T-helper 2 cell (primary cell): ENCODE measurements at regions not wholly inside any gene's neighbourhood (a gene's known extent, or its start where the extent isn't known, plus 50 kb on each side); places are given as distances from the start of the nearest gene placed in this dataset.

Experiments
- DNase-seq, 5 experiments: peaks; one replicate each; pipeline versions ENCODE4 v3.0.0 to v3.0.0-alpha.2; 2012 to 2022

- DNase-seq, result no peak
Measured at GRCh38 chr6:134738211-134738885, 211.6 kb downstream of the ALDH8A1 start.

DNA sequence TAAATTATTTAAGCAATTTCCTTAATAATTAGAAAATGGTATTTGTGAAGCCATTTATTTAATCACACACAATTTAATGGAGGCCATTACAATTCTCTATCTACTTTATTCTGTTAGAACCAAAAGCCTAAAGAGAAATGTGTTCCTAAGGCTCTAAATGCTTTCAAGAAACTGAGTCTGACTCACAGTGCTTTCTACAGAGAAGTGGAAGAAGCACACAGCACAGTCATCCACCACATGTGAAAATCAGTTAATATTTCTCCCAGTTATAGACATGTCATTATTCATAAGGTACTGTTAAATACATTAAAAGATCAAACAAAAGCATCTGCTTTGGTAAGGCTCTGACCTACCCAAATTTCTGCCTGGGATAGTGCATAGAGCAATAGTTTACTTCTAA is 214.4 kb downstream of the ALDH8A1 start:
- DNase-seq, result no peak

- no peak for DNase-seq
Measured at GRCh38 chr6:134734312-134734869, 215.5 kb downstream of the ALDH8A1 start.

DNA sequence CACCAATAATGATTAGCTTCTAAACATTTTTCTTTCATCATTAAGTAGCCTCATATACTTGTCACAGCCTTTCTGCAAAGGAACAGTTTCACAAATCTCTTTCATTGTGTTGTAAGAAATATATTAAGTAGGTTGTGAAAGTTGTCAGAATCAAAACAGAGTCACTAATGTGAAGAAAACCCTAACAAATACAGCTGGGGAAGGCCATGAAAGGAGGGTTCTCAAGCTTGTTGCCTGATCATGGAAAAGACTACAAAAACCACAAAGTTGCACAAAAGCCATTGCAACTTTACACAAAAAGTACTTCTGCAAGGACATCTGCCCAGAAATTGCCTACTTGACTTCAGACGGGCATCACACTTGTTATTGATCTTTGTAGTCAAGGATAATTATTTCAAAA is 216.1 kb downstream of the ALDH8A1 start:
- no peak for DNase-seq

GRCh38 chr6:134732763-134733162 is 217.1 kb downstream of the ALDH8A1 start:
- no peak for DNase-seq

DNA sequence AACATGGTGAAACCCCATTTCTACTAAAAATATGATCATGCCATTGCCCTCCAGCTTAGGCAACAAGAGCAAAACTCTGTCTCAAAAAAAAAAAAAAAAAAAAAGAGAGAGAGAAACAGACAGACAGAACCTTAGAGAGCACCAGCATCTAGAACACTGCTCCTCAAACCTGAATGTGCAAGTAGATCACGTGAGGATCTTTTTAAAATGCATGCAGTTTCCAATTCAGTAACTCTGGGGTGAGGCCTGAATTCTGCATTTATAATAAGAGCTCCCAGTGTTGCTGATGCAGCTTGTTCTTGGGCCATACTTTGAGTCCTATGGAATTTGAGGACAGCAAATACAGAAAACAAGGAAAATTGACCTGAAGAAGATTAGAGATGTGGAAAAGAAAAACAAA is 218.3 kb downstream of the ALDH8A1 start:
- DNase-seq, result no peak

DNA sequence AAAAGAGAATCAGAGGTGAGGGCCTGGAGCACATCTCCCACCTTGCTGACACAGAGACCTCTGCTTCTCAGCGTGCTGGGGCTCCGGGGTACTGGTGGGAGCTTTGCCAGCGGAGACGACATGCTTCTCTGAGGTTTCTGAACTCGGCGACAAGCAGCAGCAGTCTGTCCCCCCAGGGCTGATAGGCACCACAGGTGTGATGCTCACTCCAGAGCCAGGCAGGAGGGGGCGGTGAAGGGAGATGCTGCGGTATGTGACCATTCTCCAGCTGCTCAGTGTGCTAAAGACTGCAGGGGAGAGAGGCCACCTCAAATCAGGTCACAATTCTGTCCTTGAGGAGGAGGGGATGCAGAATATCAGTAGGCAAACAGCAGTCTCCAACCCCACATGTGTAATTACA is 219.9 kb downstream of the ALDH8A1 start:
- DNase-seq, result no peak

DNA sequence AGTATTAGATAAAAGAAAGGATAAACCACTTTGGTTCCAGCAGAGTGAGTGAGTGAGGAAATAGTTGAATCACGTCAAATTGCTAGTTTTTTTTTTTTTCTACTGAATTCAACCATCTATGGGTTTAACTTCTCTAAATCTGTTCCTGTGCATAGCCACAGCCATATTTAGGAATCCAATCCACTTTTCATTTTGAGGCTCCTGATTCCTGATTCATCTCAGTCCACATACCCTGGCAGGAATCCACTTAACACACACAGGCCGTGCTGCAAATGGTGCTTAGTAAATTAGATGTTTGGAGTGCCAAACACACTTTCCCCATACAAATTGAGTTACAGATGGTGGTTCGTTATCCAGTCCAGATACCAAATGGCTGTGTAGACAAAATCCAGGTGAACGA is 220.3 kb downstream of the ALDH8A1 start:
- no peak for DNase-seq

DNA sequence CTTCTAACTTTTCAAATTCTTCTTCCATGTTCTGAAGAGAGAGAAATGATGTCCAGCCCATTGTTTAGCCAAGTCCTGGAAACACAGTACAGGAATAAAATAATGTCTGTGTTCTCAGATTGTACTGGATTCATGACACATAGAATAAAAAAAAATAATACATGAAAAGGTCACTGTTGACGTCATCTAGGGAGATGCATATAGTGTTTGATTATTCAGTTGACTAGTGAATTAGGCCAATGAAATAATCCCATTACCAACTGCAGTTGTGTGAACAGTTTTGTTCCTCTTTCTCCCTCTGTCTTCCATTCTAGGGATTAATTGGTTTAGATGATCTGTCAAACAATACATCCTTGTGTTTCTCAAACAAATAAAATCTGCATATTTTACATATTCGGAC is 222.8 kb downstream of the ALDH8A1 start:
- DNase-seq, result no peak

- DNase-seq, result no peak
Measured at GRCh38 chr6:134725590-134725989, 224.3 kb downstream of the ALDH8A1 start.

GRCh38 chr6:134724771-134725340 is 225.0 kb downstream of the ALDH8A1 start:
- DNase-seq, result no peak

DNA sequence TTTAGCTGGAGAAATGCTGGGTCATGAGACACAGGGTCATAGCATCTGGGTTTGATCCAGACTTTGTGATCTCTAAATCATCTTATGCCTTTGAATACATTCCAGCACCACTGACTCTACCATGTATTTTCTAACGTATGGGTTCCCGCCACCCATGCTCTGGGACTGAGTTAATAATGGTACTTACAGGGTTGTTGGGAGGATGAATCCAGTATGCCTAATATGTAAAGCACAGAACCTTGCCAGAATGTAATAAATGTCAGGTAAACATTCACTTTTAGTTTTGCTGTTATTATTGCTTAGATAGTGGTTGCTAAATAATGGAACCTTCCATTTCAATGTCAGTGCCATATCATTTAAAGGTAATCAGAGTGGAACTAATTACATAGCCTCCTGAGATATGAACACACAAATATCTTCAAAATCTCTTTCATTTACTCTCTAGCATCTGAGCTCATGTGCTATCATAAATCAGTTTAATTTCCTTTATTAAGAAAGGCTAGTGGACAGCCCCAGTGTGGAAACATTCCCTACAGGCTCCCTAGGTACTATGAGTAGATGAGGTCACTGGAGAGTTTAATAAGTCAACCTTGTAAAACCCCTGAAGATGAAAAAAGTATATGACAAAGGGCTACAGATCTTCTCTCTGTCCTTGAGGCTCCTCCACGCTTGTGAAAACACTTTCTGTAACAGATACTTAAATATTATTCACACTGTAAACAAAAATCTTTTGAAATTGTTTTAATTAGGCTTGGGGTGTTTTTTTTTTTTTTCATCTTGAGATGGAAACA is 226.6 kb downstream of the ALDH8A1 start:
- DNase-seq, result no peak

DNA sequence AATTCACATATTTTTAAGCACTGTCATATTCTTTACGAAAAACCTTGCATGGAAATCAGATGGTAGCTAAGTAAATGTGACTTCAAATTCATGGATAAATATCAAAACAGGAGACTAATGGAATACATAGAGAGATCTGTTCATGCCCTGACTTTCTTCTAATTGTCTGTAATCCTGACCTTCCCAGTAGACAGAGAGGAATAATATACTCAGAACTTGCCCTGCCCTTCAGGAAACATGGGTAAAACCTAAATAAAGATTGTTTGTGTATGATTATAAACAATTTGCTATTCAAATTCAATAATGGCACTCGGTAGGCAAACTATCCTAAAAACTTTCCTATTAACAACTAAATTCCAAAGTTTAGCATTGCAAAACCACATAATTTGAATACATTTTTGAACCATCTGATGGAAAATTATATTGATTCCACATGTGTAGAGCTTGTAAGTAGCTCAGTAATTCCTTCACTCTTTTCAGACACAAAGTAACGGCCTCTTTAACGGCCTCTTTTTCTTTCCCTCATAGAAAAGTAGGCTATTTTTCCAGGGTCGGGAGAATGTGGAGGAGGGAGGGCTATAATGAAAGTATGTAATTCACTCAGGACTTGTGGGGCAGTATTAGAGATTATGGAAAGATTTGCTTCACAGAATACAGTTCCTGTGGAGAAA is 227.6 kb downstream of the ALDH8A1 start:
- DNase-seq, result no peak

GRCh38 chr6:134721060-134721405 is 228.9 kb downstream of the ALDH8A1 start:
- DNase-seq, result no peak

- DNase-seq, result no peak
Measured at GRCh38 chr6:134720353-134721059, 229.4 kb downstream of the ALDH8A1 start.

DNA sequence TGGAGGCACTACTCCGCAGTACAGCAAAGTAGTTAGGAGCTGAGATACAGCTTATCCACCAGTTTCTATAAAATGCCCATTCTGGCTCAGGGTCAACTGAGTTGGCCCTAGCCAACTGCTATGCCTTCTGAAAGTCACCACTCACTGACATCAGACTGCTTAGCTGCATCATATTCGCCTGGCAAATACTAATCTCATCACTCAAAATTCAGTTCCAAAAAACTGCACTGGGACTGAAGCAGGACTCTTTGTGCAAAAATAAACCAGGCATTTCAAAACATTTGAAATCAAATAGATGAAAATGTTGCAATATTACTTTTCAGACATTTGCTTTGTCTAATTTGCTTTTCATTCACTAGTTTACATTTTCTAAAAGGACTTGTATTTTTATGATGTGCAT is 230.0 kb downstream of the ALDH8A1 start:
- no peak for DNase-seq

DNA sequence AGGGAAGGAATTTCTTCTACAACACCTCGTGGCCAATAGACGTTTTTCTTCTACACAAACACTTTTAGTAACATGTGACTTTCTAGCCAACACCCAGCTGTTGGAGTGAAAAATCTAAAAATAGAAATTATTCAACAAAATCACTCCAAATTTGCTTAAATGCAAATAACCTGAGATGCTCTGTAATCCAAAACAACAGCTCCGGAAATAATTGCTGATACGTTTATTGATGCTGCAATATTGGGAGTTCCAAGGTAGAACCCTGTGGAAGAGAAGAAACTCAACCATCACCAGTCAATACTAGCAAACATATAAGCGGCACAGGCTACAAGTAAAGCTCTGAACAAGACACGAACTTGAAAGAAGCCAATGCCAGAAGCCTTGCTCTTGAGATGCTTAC is 230.6 kb downstream of the ALDH8A1 start:
- DNase-seq, result no peak

- no peak for DNase-seq
Measured at GRCh38 chr6:134714679-134715078, 235.2 kb downstream of the ALDH8A1 start.

DNA sequence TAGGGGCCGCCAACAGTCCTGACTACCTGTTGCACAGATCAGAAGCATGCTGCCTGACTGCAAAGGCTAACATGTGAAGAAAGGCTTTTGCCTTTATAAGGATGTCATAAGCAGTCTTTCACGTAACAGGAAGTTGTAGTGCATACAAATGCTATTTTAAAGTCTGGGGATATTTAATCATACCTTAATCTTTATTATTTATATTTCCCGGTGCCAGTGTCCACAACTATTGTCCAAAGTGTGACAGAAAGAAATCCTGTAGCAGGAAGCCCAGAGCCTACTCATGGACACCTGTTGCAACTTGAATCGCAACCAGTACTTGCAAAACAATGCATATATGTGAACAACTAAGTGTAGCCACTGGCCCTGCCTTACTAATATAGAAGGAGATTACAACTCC is 235.8 kb downstream of the ALDH8A1 start:
- no peak for DNase-seq

DNA sequence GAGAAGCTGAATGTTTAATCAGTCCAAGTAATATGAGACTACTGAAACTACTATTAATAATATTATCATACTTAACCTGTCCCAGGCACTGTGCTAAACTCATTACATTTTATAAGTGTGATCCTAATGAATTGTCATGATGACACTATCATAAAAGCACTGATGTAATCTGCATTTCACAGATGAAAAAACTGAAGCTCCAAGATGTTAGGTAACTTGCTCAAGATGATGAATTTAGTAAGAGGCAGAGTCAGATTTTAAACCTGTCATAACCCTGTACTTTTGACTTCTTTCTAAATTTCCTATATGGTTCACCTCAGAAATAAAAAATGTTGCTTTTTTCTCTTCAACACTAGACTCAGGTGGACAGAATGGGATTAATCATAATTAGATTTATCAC is 237.6 kb downstream of the ALDH8A1 start:
- DNase-seq, result no peak

GRCh38 chr6:134708079-134708478 is 241.8 kb downstream of the ALDH8A1 start:
- no peak for DNase-seq

DNA sequence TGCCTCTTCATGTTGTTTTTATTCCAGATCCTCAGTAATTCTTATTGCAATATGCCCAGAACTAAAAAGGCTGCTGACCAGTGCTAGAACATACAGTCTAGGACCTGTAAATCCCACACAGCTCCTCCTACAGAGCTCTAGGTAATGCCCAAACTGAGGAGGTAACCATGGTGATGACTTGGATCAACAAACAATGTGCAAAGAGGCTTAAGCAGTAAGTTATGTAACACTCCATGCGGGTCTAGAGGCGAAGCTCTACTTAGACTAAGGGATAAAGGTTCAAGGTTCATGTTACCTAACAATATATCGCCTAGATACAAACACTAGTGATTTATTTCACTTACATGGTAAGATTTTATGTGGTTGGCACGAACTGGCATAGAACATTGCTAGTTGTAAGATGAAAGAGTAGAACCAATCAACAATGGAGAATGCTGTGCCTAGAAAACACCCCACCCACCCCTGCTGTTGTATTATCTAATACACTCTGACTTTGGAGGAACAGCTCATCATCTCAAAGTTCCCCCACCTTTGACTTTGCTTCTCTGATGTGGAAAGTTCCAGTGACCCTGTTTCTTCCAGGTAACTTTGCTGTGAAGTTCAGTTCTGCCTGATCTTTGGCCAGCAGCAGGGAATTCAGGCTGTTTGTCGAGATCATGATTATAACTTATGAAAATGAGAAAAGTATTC is 242.4 kb downstream of the ALDH8A1 start:
- no peak for DNase-seq
